Muscle layer of duodenum (tissue), 2 donors: ENCODE measurements at regions not wholly inside any gene's neighbourhood (a gene's known extent, or its start where the extent isn't known, plus 50 kb on each side); places are given as distances from the start of the nearest gene placed in this dataset.
"Not testable (repeated sequence)": the region's sequence is repeated elsewhere in the genome, so short reads cannot be mapped to it uniquely, and the experiment has no call there.

ENCODE experiments used
- H3K27ac ChIP-seq: one replicate; pipeline ENCODE4 v1.7.0; 2013; ENCODE audit warnings: mild to moderate bottlenecking, low read length
- H3K27me3 ChIP-seq: one replicate; pipeline ENCODE4 v1.7.0; 2013; ENCODE audit warnings: low read depth, mild to moderate bottlenecking, control low read depth, low read length
- H3K36me3 ChIP-seq, 2 donors: one replicate each; pipeline ENCODE4 v1.7.0; 2013; ENCODE audit warnings: low read length in 2 of 2, control low read depth in 1 of 2, mild to moderate bottlenecking in 1 of 2; ENCODE audit not compliant: insufficient read depth in 2 of 2, control insufficient read depth in 1 of 2
- H3K4me1 ChIP-seq, 2 donors: one replicate each; pipeline ENCODE4 v1.7.0; 2013; ENCODE audit warnings: low read length in 2 of 2, mild to moderate bottlenecking in 2 of 2, control low read depth in 1 of 2, moderate library complexity in 1 of 2; ENCODE audit not compliant: insufficient read depth in 2 of 2, control insufficient read depth in 1 of 2
- H3K4me3 ChIP-seq, 2 donors: one replicate each; pipeline ENCODE4 v1.7.0; 2013; ENCODE audit warnings: low read length in 2 of 2, low read depth in 1 of 2, mild to moderate bottlenecking in 1 of 2
- H3K9me3 ChIP-seq, 2 donors: one replicate each; pipeline ENCODE4 v1.7.0; 2013; ENCODE audit warnings: low read length in 2 of 2, control low read depth in 1 of 2, mild to moderate bottlenecking in 1 of 2; ENCODE audit not compliant: control insufficient read depth in 1 of 2
- donor health status: healthy.

- H3K4me1 ChIP-seq = no peaks in the 10 kb centered on the region
- no peaks in the 10 kb centered on the region for H3K27me3 ChIP-seq
- H3K36me3 ChIP-seq = no peaks in the 10 kb centered on the region
- no peak overlapping the region for H3K4me3 ChIP-seq
- H3K27ac ChIP-seq = no peak overlapping the region
- H3K9me3 ChIP-seq = no peaks in the 10 kb centered on the region
Observed at GRCh38 chr18:57881818-57882413, 78.8 kb upstream of the ATP8B1 start.

GRCh38 chr18:57879924-57880323 lies 76.8 kb upstream of the ATP8B1 start:
- not testable (repeated sequence) for H3K27me3 ChIP-seq, H3K27ac ChIP-seq, H3K36me3 ChIP-seq, H3K4me1 ChIP-seq, H3K9me3 ChIP-seq, H3K4me3 ChIP-seq

GRCh38 chr18:57869221-57869620 lies 66.1 kb upstream of the ATP8B1 start:
- H3K36me3 ChIP-seq = no peaks in the 10 kb centered on the region
- H3K4me1 ChIP-seq = no peaks in the 10 kb centered on the region
- H3K27ac ChIP-seq = no peak overlapping the region
- H3K27me3 ChIP-seq = no peaks in the 10 kb centered on the region
- H3K4me3 ChIP-seq = no peak overlapping the region
- H3K9me3 ChIP-seq = peaks cover 8 to 11% of the 10 kb centered on the region in 2 donors

- no peaks in the 10 kb centered on the region for H3K4me1 ChIP-seq
- peaks cover 2 to 3% of the 10 kb centered on the region in 2 donors for H3K9me3 ChIP-seq
- no peaks in the 10 kb centered on the region for H3K27me3 ChIP-seq
- H3K27ac ChIP-seq = no peak overlapping the region
- no peak overlapping the region for H3K4me3 ChIP-seq
- no peaks in the 10 kb centered on the region for H3K36me3 ChIP-seq
Observed at GRCh38 chr18:57866355-57866754, 63.2 kb upstream of the ATP8B1 start.

- Histone ChIP-seq H3K4me1 (no peaks in the 10 kb centered on the region), H3K27ac (no peak overlapping the region), H3K4me3 (no peak overlapping the region), H3K36me3 (no peaks in the 10 kb centered on the region), H3K27me3 (no peaks in the 10 kb centered on the region), H3K9me3 (peaks cover 0 to 4% of the 10 kb centered on the region in 2 donors)
Observed at GRCh38 chr18:57864615-57865121, 61.6 kb upstream of the ATP8B1 start.

GRCh38 chr18:57863706-57864105 lies 60.6 kb upstream of the ATP8B1 start:
- H3K4me3 ChIP-seq = no peak overlapping the region
- H3K27me3 ChIP-seq = no peaks in the 10 kb centered on the region
- H3K4me1 ChIP-seq = no peaks in the 10 kb centered on the region
- H3K9me3 ChIP-seq = peaks cover 0 to 5% of the 10 kb centered on the region in 2 donors
- H3K27ac ChIP-seq = no peak overlapping the region
- H3K36me3 ChIP-seq = no peaks in the 10 kb centered on the region

- Histone ChIP-seq H3K36me3 (no peaks in the 10 kb centered on the region), H3K27ac (no peak overlapping the region), H3K4me3 (no peak overlapping the region), H3K9me3 (peaks cover 0 to 5% of the 10 kb centered on the region in 2 donors), H3K4me1 (no peaks in the 10 kb centered on the region), H3K27me3 (no peaks in the 10 kb centered on the region)
Observed at GRCh38 chr18:57859314-57859713, 56.2 kb upstream of the ATP8B1 start.

GRCh38 chr18:57856557-57857280 lies 53.6 kb upstream of the ATP8B1 start:
- H3K27me3 ChIP-seq = no peaks in the 10 kb centered on the region

GRCh38 chr18:57856128-57856527 lies 53.0 kb upstream of the ATP8B1 start:
- Histone ChIP-seq H3K4me3 (no peak overlapping the region), H3K9me3 (peaks cover 0 to 5% of the 10 kb centered on the region in 2 donors), H3K27ac (no peak overlapping the region), H3K27me3 (no peaks in the 10 kb centered on the region), H3K36me3 (no peaks in the 10 kb centered on the region), H3K4me1 (no peaks in the 10 kb centered on the region)

More at GRCh38 chr18:57856557-57857280, 53.6 kb upstream of the ATP8B1 start:
- Histone ChIP-seq H3K4me1 (no peaks in the 10 kb centered on the region), H3K36me3 (no peaks in the 10 kb centered on the region), H3K4me3 (no peak overlapping the region), H3K9me3 (peaks cover 0 to 5% of the 10 kb centered on the region in 2 donors), H3K27ac (no peak overlapping the region)

GRCh38 chr18:57855551-57855950 lies 52.4 kb upstream of the ATP8B1 start:
- peaks cover 0 to 5% of the 10 kb centered on the region in 2 donors for H3K9me3 ChIP-seq
- no peaks in the 10 kb centered on the region for H3K27me3 ChIP-seq
- H3K27ac ChIP-seq = no peak overlapping the region
- no peaks in the 10 kb centered on the region for H3K4me1 ChIP-seq
- H3K4me3 ChIP-seq = no peak overlapping the region
- H3K36me3 ChIP-seq = no peaks in the 10 kb centered on the region

- Histone ChIP-seq H3K4me3 (no peak overlapping the region), H3K36me3 (no peaks in the 10 kb centered on the region), H3K27me3 (no peaks in the 10 kb centered on the region), H3K4me1 (no peaks in the 10 kb centered on the region), H3K9me3 (peaks cover 2 to 3% of the 10 kb centered on the region in 2 donors), H3K27ac (no peak overlapping the region)
Observed at GRCh38 chr18:57854726-57855125, 51.6 kb upstream of the ATP8B1 start.
